B cell (primary cell): ENCODE measurements at regions not wholly inside any gene's neighbourhood (a gene's known extent, or its start where the extent isn't known, plus 50 kb on each side); places are given as distances from the start of the nearest gene placed in this dataset.

ENCODE experiments used
- ATAC-seq: fragments of 200-7000 bp; cut with Tn5 transposase; one replicate; pipeline ENCODE4 v1.10.0; 2021; ENCODE audit warnings: low read depth, mild to moderate bottlenecking, moderate number of reproducible peaks, moderate library complexity
- CTCF ChIA-PET: fragments of 350-600 bp; sonication (Branson Sonifier 250); formaldehyde crosslinking; loops from one replicate; lab custom pipeline; 2021; ENCODE audit warnings: antibody characterized with exemption, inconsistent platforms; lab: Charles Lee
- POLR2A ChIA-PET: fragments of 350-600 bp; sonication (Branson Sonifier 250); formaldehyde crosslinking; loops from one replicate; lab custom pipeline; 2021; ENCODE audit warnings: antibody characterized with exemption; lab: Charles Lee
- DNase-seq: peaks from one replicate; pipeline ENCODE4 v3.0.0; 2013
- H2AFZ ChIP-seq: 2 replicates; pipeline ENCODE4 v1.6.1; 2012; ENCODE audit warnings: mild to moderate bottlenecking, low read depth, low read length; ENCODE audit not compliant: insufficient read depth, poor library complexity, severe bottlenecking
- H3K27ac ChIP-seq, 2 donors: 1 replicate in 1 of 2; 2 replicates in 1 of 2; pipeline ENCODE4 v1.5.1; 2012 to 2013; ENCODE audit warnings: low read length in 2 of 2, mild to moderate bottlenecking in 2 of 2, moderate library complexity in 1 of 2
- H3K27me3 ChIP-seq, 4 experiments: fragments of 200-600 bp in 1 of 4; sonication (generic) in 1 of 4; replicated peaks in 1 of 4; 1 replicate in 2 of 4; 2 replicates in 2 of 4; pipeline versions ENCODE4 v1.6.1 to v1.7.0; 2013 to 2016; ENCODE audit warnings: low read length in 3 of 4, mild to moderate bottlenecking in 2 of 4, mixed read lengths in 1 of 4, moderate library complexity in 1 of 4; ENCODE audit not compliant: insufficient read depth in 4 of 4, control insufficient read depth in 3 of 4; ENCODE audit errors: control extremely low read depth in 1 of 4
- H3K36me3 ChIP-seq, 2 experiments: replicated peaks in 1 of 2; 1 replicate in 1 of 2; 2 replicates in 1 of 2; pipeline versions ENCODE4 v1.6.1 to v1.7.1; 2013; ENCODE audit warnings: low read length in 1 of 2; ENCODE audit not compliant: insufficient read depth in 2 of 2, control insufficient read depth in 1 of 2; ENCODE audit errors: control extremely low read depth in 1 of 2, extremely low read depth in 1 of 2
- H3K4me1 ChIP-seq, 2 donors: fragments of 200-600 bp in 1 of 2; sonication (generic) in 1 of 2; 1 replicate in 1 of 2; 2 replicates in 1 of 2; pipeline versions ENCODE4 v1.5.1 to v1.6.1; 2013 to 2017; ENCODE audit warnings: low read length in 2 of 2; ENCODE audit not compliant: control insufficient read depth in 2 of 2, insufficient read depth in 2 of 2
- H3K4me2 ChIP-seq: replicated peaks from 2 replicates; pipeline ENCODE3; 2012; ENCODE audit warnings: mild to moderate bottlenecking, low read depth, low read length; ENCODE audit not compliant: poor library complexity, severe bottlenecking
- H3K4me3 ChIP-seq, 5 experiments: fragments of 200-600 bp in 1 of 5; sonication (generic) in 1 of 5; 1 replicate in 3 of 5; 2 replicates in 2 of 5; pipeline versions ENCODE4 v1.5.1 to v1.7.0; 2011 to 2016; ENCODE audit warnings: low read length in 4 of 5, mild to moderate bottlenecking in 4 of 5, low read depth in 2 of 5, control low read depth in 1 of 5, moderate library complexity in 1 of 5; ENCODE audit not compliant: insufficient read depth in 1 of 5; ENCODE audit errors: control extremely low read depth in 1 of 5, extremely low read depth in 1 of 5
- H3K79me2 ChIP-seq: fragments of 200-600 bp; sonication (generic); one replicate; pipeline ENCODE4 v1.6.0; 2016; ENCODE audit warnings: low read length; ENCODE audit not compliant: control insufficient read depth, insufficient read depth
- H3K9ac ChIP-seq: fragments of 200-600 bp; sonication (generic); 2 replicates; pipeline ENCODE4 v1.6.1; 2017; ENCODE audit warnings: mild to moderate bottlenecking, low read length, moderate library complexity
- H3K9me3 ChIP-seq, 3 donors: one replicate each; pipeline versions ENCODE4 v1.6.1 to v1.7.1; 2013; ENCODE audit warnings: low read length in 2 of 3; ENCODE audit not compliant: control insufficient read depth in 2 of 3, insufficient read depth in 1 of 3; ENCODE audit errors: control extremely low read depth in 1 of 3
- H4K20me1 ChIP-seq: 2 replicates; pipeline ENCODE4 v1.6.0; 2012; ENCODE audit warnings: mild to moderate bottlenecking, low read length; ENCODE audit not compliant: insufficient read depth, control insufficient read depth, poor library complexity, severe bottlenecking
- H3K27ac Mint-ChIP-seq: one replicate; pipeline ENCODE4 v1.8.0; 2021; ENCODE audit warnings: mixed read lengths
- H3K27me3 Mint-ChIP-seq: one replicate; pipeline ENCODE4 v1.8.0; 2021; ENCODE audit warnings: mixed read lengths
- H3K4me1 Mint-ChIP-seq: one replicate; pipeline ENCODE4 v1.8.0; 2021; ENCODE audit warnings: mixed read lengths
- H3K4me3 Mint-ChIP-seq: one replicate; pipeline ENCODE4 v1.8.0; 2021; ENCODE audit warnings: mixed read lengths
- H3K9me3 Mint-ChIP-seq: one replicate; pipeline ENCODE4 v1.8.0; 2022; ENCODE audit warnings: mixed read lengths; ENCODE audit not compliant: insufficient read depth
- CTCF ChIP-seq: fragments of 200-600 bp; IDR thresholded peaks from one replicate; pipeline ENCODE4 v1.8.0; 2022; ENCODE audit warnings: antibody characterized with exemption, mild to moderate bottlenecking
- EZH2 ChIP-seq: IDR thresholded peaks from 2 replicates; pipeline ENCODE4 v1.6.1; 2012; ENCODE audit warnings: borderline replicate concordance, low read depth, mild to moderate bottlenecking, moderate library complexity, low read length; ENCODE audit not compliant: insufficient read depth, poor library complexity, severe bottlenecking
- WGBS: methylation state at CpG from one replicate; pipeline ENCODE4 v1.1.5; 2013; ENCODE audit warnings: missing lambda C conversion rate; ENCODE audit not compliant: insufficient coverage; 5-methylcytosine and 5-hydroxymethylcytosine counted together
- intact Hi-C: fragments of 100-400 bp; cut with micrococcal nuclease; formaldehyde crosslinking; loops from one replicate; pipeline ENCODE4 v1.10.0; 2022

- H3K27ac ChIP-seq, result no peak overlapping the region
- WGBS, result no CpG with 5 or more reads among the region's 2 CpGs
- ChIA-PET POLR2A (no interaction called here), CTCF (no interaction called here)
- Mint-ChIP-seq H3K27me3 (no peaks in the 10 kb centered on the region), H3K27ac (no peak overlapping the region), H3K9me3 (no peaks in the 10 kb centered on the region), H3K4me3 (no peak overlapping the region), H3K4me1 (no peaks in the 10 kb centered on the region)
- no peak for ATAC-seq
- H3K4me3 ChIP-seq, result no peak overlapping the region
- no peaks in the 10 kb centered on the region for H3K79me2 ChIP-seq
- no peaks in the 10 kb centered on the region for H4K20me1 ChIP-seq
- no peak for DNase-seq
- no peak overlapping the region for H3K9ac ChIP-seq
- no peaks in the 10 kb centered on the region for H3K4me1 ChIP-seq
- intact Hi-C loops, result no loop called here
- H3K27me3 ChIP-seq, result no peaks in the 10 kb centered on the region
- no peak for TF ChIP-seq EZH2
- no peak for TF ChIP-seq CTCF
- no peaks in the 10 kb centered on the region for H3K9me3 ChIP-seq
- no peak overlapping the region for H2AFZ ChIP-seq
- H3K36me3 ChIP-seq, result no peaks in the 10 kb centered on the region
- no peak overlapping the region for H3K4me2 ChIP-seq
Measured at GRCh38 chr7:125425506-125425905, 495.9 kb upstream of the POT1 start.

DNA sequence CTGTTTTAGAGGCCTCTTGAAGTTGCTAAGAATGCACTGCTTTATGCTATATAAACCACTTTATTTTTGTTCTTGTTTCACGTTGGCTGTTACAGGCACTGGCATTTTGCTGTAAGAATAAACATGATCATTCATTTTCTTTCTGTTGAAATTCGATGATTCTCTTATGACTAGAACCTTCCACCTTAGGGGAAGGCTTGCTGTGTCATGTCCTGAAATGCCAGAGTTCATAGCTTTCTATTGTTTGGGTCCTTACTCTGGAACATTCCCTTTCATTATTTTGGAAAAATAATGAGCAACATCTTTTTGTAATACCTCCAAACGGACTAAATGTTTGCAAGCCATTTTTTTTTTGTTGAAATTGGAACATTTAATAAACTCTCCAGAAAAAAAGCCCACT lies 495.1 kb upstream of the POT1 start:
- Histone ChIP-seq H4K20me1 (no peaks in the 10 kb centered on the region), H3K9me3 (no peaks in the 10 kb centered on the region), H3K27me3 (no peaks in the 10 kb centered on the region), H3K36me3 (no peaks in the 10 kb centered on the region), H3K27ac (no peak overlapping the region), H2AFZ (no peak overlapping the region), H3K9ac (no peak overlapping the region), H3K4me2 (no peak overlapping the region), H3K79me2 (no peaks in the 10 kb centered on the region), H3K4me3 (no peak overlapping the region), H3K4me1 (no peaks in the 10 kb centered on the region)
- ChIA-PET POLR2A (no interaction called here), CTCF (no interaction called here)
- DNase-seq (no peak), ATAC-seq (no peak)
- H3K9me3 Mint-ChIP-seq, result no peaks in the 10 kb centered on the region
- WGBS, result no CpG with 5 or more reads among the region's 3 CpGs
- TF ChIP-seq EZH2, result no peak
- no peak for TF ChIP-seq CTCF
- H3K4me1 Mint-ChIP-seq, result no peaks in the 10 kb centered on the region
- no peaks in the 10 kb centered on the region for H3K27me3 Mint-ChIP-seq
- no peak overlapping the region for H3K27ac Mint-ChIP-seq
- no peak overlapping the region for H3K4me3 Mint-ChIP-seq
- intact Hi-C loops, result no loop called here
